ENCODE measurements at regions not wholly inside any gene's neighbourhood (a gene's known extent, or its start where the extent isn't known, plus 50 kb on each side); places are given as distances from the start of the nearest gene placed in this dataset.

GRCh38 chr4:126530996-126531585, 1101.7 kb upstream of the INTU start:
- Histone ChIP-seq H3K9me3 (replicated peaks; ENCODE audit: control insufficient read depth, insufficient read depth, low read length) (no peaks in the 10 kb centered on the region), H3K9me1 (replicated peaks; ENCODE audit: control insufficient read depth, extremely low read depth, insufficient read depth, low read length) (no peaks in the 10 kb centered on the region), H3K9ac (replicated peaks; ENCODE audit: extremely low read depth, insufficient read depth, low read length) (no peak overlapping the region), H3K27me3 (ENCODE audit: control insufficient read depth in 2 of 2, insufficient read depth in 2 of 2, low read length in 2 of 2) (no peaks in the 10 kb centered on the region), H3K27ac (ENCODE audit: insufficient read depth, low read depth, low read length) (no peak overlapping the region), H3K79me2 (ENCODE audit: control insufficient read depth, insufficient read depth, low read length) (no peaks in the 10 kb centered on the region), H3K4me1 (ENCODE audit: control insufficient read depth, extremely low read depth, insufficient read depth, low read length) (no peaks in the 10 kb centered on the region), H3K4me3 (replicated peaks in 1 of 3; ENCODE audit: insufficient read depth in 1 of 3, low read depth in 1 of 3, low read length in 3 of 3) (no peak overlapping the region), H3K36me3 (ENCODE audit: control insufficient read depth in 2 of 2, extremely low read depth in 1 of 2, insufficient read depth in 2 of 2, low read length in 2 of 2) (no peaks in the 10 kb centered on the region), H2AFZ (ENCODE audit: low read depth, low read length) (no peak overlapping the region), H3K4me2 (ENCODE audit: insufficient read depth, low read length) (no peak overlapping the region), H4K20me1 (replicated peaks; ENCODE audit: control insufficient read depth, extremely low read depth, insufficient read depth, low read length) (no peaks in the 10 kb centered on the region)
- peak; percentile 23 for DNase-seq (ENCODE audit: low read depth, low spot score)
- ChIA-PET CTCF (no interaction called here), POLR2A (no interaction called here)
- TF ChIP-seq GATA2 (IDR thresholded peaks at IDR 0.05; ENCODE audit: insufficient read depth, insufficient read length, low read depth, low read length) (no peak), MYC (IDR thresholded peaks at IDR 0.05; ENCODE audit: low read depth, low read length) (no peak), POLR2AphosphoS5 (IDR thresholded peaks at IDR 0.05; ENCODE audit: insufficient read depth, low read depth, low read length) (no peak), FOS (IDR thresholded peaks at IDR 0.05; ENCODE audit: borderline replicate concordance, insufficient read depth, low read length) (no peak), CTCF (IDR thresholded peaks at IDR 0.05; ENCODE audit: extremely low read depth in 1 of 2, insufficient read depth in 1 of 2, low read depth in 1 of 2, low read length in 2 of 2) (no peak), POLR2A (IDR thresholded peaks at IDR 0.05; ENCODE audit: low read depth, low read length) (no peak), EZH2 (IDR thresholded peaks at IDR 0.05; ENCODE audit: borderline replicate concordance, low read depth, low read length, severe bottlenecking) (no peak), MAX (IDR thresholded peaks at IDR 0.05; ENCODE audit: insufficient read depth, insufficient read length) (no peak), JUN (IDR thresholded peaks at IDR 0.05; ENCODE audit: borderline replicate concordance, insufficient read depth, insufficient read length, low read depth) (no peak)
- dilution Hi-C loops (cut with MboI; ENCODE audit: extremely low pct_ligation_motif_present, low sequenced_read_pairs) = no loop called here
- no peak for FAIRE-seq
- intact Hi-C loops (cut with micrococcal nuclease) = no loop called here
- BruUV-seq (replicated peaks) = no TSS peak
